Smooth muscle cell (in vitro differentiated cells): ENCODE measurements at regions not wholly inside any gene's neighbourhood (a gene's known extent, or its start where the extent isn't known, plus 50 kb on each side); places are given as distances from the start of the nearest gene placed in this dataset.

Experiments
- DNase-seq: peaks from one replicate; lab custom pipeline; 2025; ENCODE audit not compliant: unreplicated experiment; lab: John Stamatoyannopoulos, UW
- H2AFZ ChIP-seq: fragments of 200-600 bp; sonication (generic); 2 replicates; pipeline ENCODE4 v1.6.0; 2016; ENCODE audit warnings: antibody characterized with exemption, low read depth, mild to moderate bottlenecking
- H3F3A ChIP-seq: fragments of 200-600 bp; sonication (generic); 2 replicates; pipeline ENCODE4 v1.6.0; 2017; ENCODE audit warnings: antibody characterized with exemption, low read depth
- H3K27ac ChIP-seq: fragments of 200-600 bp; sonication (generic); 2 replicates; pipeline ENCODE4 v1.5.1; 2016; ENCODE audit warnings: low read depth, mild to moderate bottlenecking
- H3K27me3 ChIP-seq: fragments of 200-600 bp; sonication (generic); 2 replicates; pipeline ENCODE4 v1.6.1; 2016; ENCODE audit warnings: low read depth, mild to moderate bottlenecking
- H3K36me3 ChIP-seq: fragments of 200-600 bp; sonication (generic); 2 replicates; pipeline ENCODE4 v1.5.1; 2016; ENCODE audit warnings: low read depth
- H3K4me1 ChIP-seq: fragments of 200-600 bp; sonication (generic); 2 replicates; pipeline ENCODE4 v1.5.1; 2016; ENCODE audit warnings: low read depth
- H3K4me2 ChIP-seq: fragments of 200-600 bp; sonication (generic); 2 replicates; pipeline ENCODE4 v1.6.0; 2016; ENCODE audit warnings: mild to moderate bottlenecking
- H3K4me3 ChIP-seq: fragments of 200-600 bp; sonication (generic); 2 replicates; pipeline ENCODE4 v1.5.1; 2016; ENCODE audit warnings: mild to moderate bottlenecking
- H3K79me2 ChIP-seq: fragments of 200-600 bp; sonication (generic); 2 replicates; pipeline ENCODE4 v1.6.0; 2016; ENCODE audit warnings: low read depth, mild to moderate bottlenecking
- H3K9ac ChIP-seq: fragments of 200-600 bp; sonication (generic); 2 replicates; pipeline ENCODE4 v1.6.0; 2016; ENCODE audit warnings: low read depth
- H3K9me3 ChIP-seq: fragments of 200-600 bp; sonication (generic); replicated peaks from 2 replicates; pipeline ENCODE4 v1.5.1; 2016; ENCODE audit warnings: low read depth
- H4K20me1 ChIP-seq: fragments of 200-600 bp; sonication (generic); 2 replicates; pipeline ENCODE4 v1.6.0; 2016; ENCODE audit warnings: low read depth
- CTCF ChIP-seq: fragments of 200-600 bp; sonication (generic); IDR thresholded peaks from 2 replicates; pipeline ENCODE4 v1.5.1; 2017; ENCODE audit warnings: borderline replicate concordance, mild to moderate bottlenecking, antibody characterized with exemption; ENCODE audit not compliant: insufficient read depth, poor library complexity, severe bottlenecking
- WGBS: methylation state at CpG from one replicate; pipeline ENCODE4 v1.1.7; 2016; ENCODE audit warnings: low lambda C conversion rate; 5-methylcytosine and 5-hydroxymethylcytosine counted together

DNA sequence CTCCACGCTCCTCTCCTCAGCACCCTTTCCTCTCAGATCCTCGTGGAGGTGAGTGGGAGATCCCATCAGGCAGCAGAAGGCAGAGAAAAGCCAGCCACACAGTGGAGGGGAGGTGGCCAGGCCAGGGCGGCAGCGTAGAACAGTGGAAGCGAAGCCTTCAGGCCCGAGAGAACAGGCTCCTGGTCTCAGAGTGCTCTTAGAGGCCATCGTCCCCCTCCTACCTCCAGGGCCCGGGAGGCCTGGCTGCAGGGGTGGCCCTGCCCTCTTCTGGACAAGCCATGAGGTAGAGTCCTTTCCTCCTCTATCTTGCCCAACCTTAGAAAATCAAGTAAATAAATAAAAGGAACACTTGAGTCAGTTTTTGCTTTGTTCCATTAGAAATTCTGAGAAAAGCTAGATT lies 202.0 kb downstream of the KATNAL1 start:
- H3F3A ChIP-seq, result no peaks in the 10 kb centered on the region
- H3K9ac ChIP-seq, result no peak overlapping the region
- H3K4me3 ChIP-seq, result no peak overlapping the region
- no peaks in the 10 kb centered on the region for H4K20me1 ChIP-seq
- H3K27me3 ChIP-seq, result no peaks in the 10 kb centered on the region
- no peaks in the 10 kb centered on the region for H3K36me3 ChIP-seq
- no peak overlapping the region for H3K4me2 ChIP-seq
- H3K27ac ChIP-seq, result no peak overlapping the region
- H3K4me1 ChIP-seq, result no peaks in the 10 kb centered on the region
- 74% methylated on average over 8 of the region's 8 CpGs for WGBS
- peak; percentile 22 for TF ChIP-seq CTCF
- H2AFZ ChIP-seq, result peak overlapping the region; percentile 68
- no peaks in the 10 kb centered on the region for H3K9me3 ChIP-seq
- DNase-seq, result no peak
- no peaks in the 10 kb centered on the region for H3K79me2 ChIP-seq

GRCh38 chr13:30103161-30103840 lies 204.1 kb downstream of the KATNAL1 start:
- DNase-seq, result no peak
- H3K36me3 ChIP-seq, result no peaks in the 10 kb centered on the region
- no peak for TF ChIP-seq CTCF
- H3K4me2 ChIP-seq, result no peak overlapping the region
- H3F3A ChIP-seq, result no peaks in the 10 kb centered on the region
- no peak overlapping the region for H2AFZ ChIP-seq
- no peak overlapping the region for H3K4me3 ChIP-seq
- H3K4me1 ChIP-seq, result no peaks in the 10 kb centered on the region
- H3K9ac ChIP-seq, result no peak overlapping the region
- H4K20me1 ChIP-seq, result no peaks in the 10 kb centered on the region
- H3K79me2 ChIP-seq, result no peaks in the 10 kb centered on the region
- H3K27ac ChIP-seq, result no peak overlapping the region
- no peaks in the 10 kb centered on the region for H3K9me3 ChIP-seq
- H3K27me3 ChIP-seq, result no peaks in the 10 kb centered on the region
- 87% methylated on average over 5 of the region's 5 CpGs for WGBS

GRCh38 chr13:30100226-30100625 lies 207.1 kb downstream of the KATNAL1 start:
- TF ChIP-seq CTCF, result no peak
- WGBS, result 91% methylated on average over 4 of the region's 4 CpGs
- Histone ChIP-seq H3K4me2 (no peak overlapping the region), H3K27me3 (no peaks in the 10 kb centered on the region), H3K27ac (no peak overlapping the region), H3K4me1 (no peaks in the 10 kb centered on the region), H2AFZ (no peak overlapping the region), H3K36me3 (no peaks in the 10 kb centered on the region), H3K9me3 (no peaks in the 10 kb centered on the region), H3K4me3 (no peak overlapping the region), H4K20me1 (no peaks in the 10 kb centered on the region), H3F3A (no peaks in the 10 kb centered on the region), H3K79me2 (no peaks in the 10 kb centered on the region), H3K9ac (no peak overlapping the region)
- DNase-seq, result no peak

GRCh38 chr13:30097701-30098100 lies 209.7 kb downstream of the KATNAL1 start:
- 70% methylated on average over 5 of the region's 5 CpGs for WGBS

More at GRCh38 chr13:30097701-30098100, 209.7 kb downstream of the KATNAL1 start:
- Histone ChIP-seq H3F3A (no peaks in the 10 kb centered on the region), H3K36me3 (no peaks in the 10 kb centered on the region), H3K9ac (no peak overlapping the region), H3K4me3 (no peak overlapping the region), H3K27ac (no peak overlapping the region), H3K9me3 (no peaks in the 10 kb centered on the region), H4K20me1 (no peaks in the 10 kb centered on the region), H3K27me3 (no peaks in the 10 kb centered on the region), H3K4me1 (no peaks in the 10 kb centered on the region), H3K4me2 (no peak overlapping the region), H2AFZ (no peak overlapping the region), H3K79me2 (no peaks in the 10 kb centered on the region)
- no peak for TF ChIP-seq CTCF
- DNase-seq, result no peak
